GM23248 (cell line): ENCODE measurements at regions not wholly inside any gene's neighbourhood (a gene's known extent, or its start where the extent isn't known, plus 50 kb on each side); places are given as distances from the start of the nearest gene placed in this dataset.
A peak's percentile ranks its signal among the peaks of the same experiment; 100 is the strongest.
"Not testable (repeated sequence)": the region's sequence is repeated elsewhere in the genome, so short reads cannot be mapped to it uniquely, and the experiment has no call there.

Experiments used
- DNase-seq: peaks from one replicate; pipeline ENCODE4 v3.0.0-alpha.2; 2015
- H2AFZ ChIP-seq: fragments of 200-600 bp; sonication (generic); 2 replicates; pipeline ENCODE4 v1.6.1; 2016; ENCODE audit warnings: antibody characterized with exemption
- H3F3A ChIP-seq: fragments of 200-600 bp; sonication (generic); 2 replicates; pipeline ENCODE4 v1.6.1; 2016; ENCODE audit warnings: mild to moderate bottlenecking, antibody characterized with exemption, mixed run types; ENCODE audit not compliant: insufficient read depth
- H3K27ac ChIP-seq: fragments of 200-600 bp; sonication (generic); 2 replicates; pipeline ENCODE4 v1.5.1; 2016; ENCODE audit warnings: mild to moderate bottlenecking
- H3K27me3 ChIP-seq: fragments of 200-600 bp; sonication (generic); replicated peaks from 2 replicates; pipeline ENCODE4 v1.6.1; 2016; ENCODE audit warnings: mild to moderate bottlenecking; ENCODE audit not compliant: insufficient read depth
- H3K36me3 ChIP-seq: fragments of 200-600 bp; sonication (generic); 2 replicates; pipeline ENCODE4 v1.6.1; 2016; ENCODE audit warnings: low read depth, mild to moderate bottlenecking
- H3K4me1 ChIP-seq: fragments of 200-600 bp; sonication (generic); 2 replicates; pipeline ENCODE4 v1.6.1; 2016; ENCODE audit warnings: mild to moderate bottlenecking; ENCODE audit not compliant: insufficient read depth
- H3K4me2 ChIP-seq: fragments of 200-600 bp; sonication (generic); one replicate; pipeline ENCODE4 v1.6.1; 2016; ENCODE audit warnings: mild to moderate bottlenecking; ENCODE audit not compliant: unreplicated experiment
- H3K4me3 ChIP-seq: fragments of 200-600 bp; sonication (generic); 2 replicates; pipeline ENCODE4 v1.5.1; 2016; ENCODE audit warnings: mild to moderate bottlenecking
- H3K79me2 ChIP-seq: fragments of 200-600 bp; sonication (generic); 2 replicates; pipeline ENCODE4 v1.6.1; 2016; ENCODE audit warnings: mild to moderate bottlenecking; ENCODE audit not compliant: insufficient read depth
- H3K9ac ChIP-seq: fragments of 200-600 bp; sonication (generic); 2 replicates; pipeline ENCODE4 v1.6.1; 2016; ENCODE audit warnings: mild to moderate bottlenecking
- H3K9me2 ChIP-seq: fragments of 200-600 bp; sonication (generic); 2 replicates; pipeline ENCODE4 v1.6.1; 2016; ENCODE audit warnings: mixed run types, mild to moderate bottlenecking, moderate library complexity; ENCODE audit not compliant: insufficient read depth
- H3K9me3 ChIP-seq: fragments of 200-600 bp; sonication (generic); one replicate; pipeline ENCODE4 v1.6.1; 2017; ENCODE audit warnings: low read depth
- H4K20me1 ChIP-seq: fragments of 200-600 bp; sonication (generic); 2 replicates; pipeline ENCODE4 v1.6.0; 2016; ENCODE audit not compliant: insufficient read depth
- EZH2 ChIP-seq: fragments of 200-600 bp; sonication (generic); IDR thresholded peaks from 2 replicates; pipeline ENCODE4 v1.6.1; 2018; ENCODE audit warnings: antibody characterized with exemption, mild to moderate bottlenecking; ENCODE audit not compliant: insufficient read depth, poor library complexity, severe bottlenecking
- EZH2phosphoT487 ChIP-seq: fragments of 200-600 bp; sonication (generic); IDR thresholded peaks from 2 replicates; pipeline ENCODE4 v1.6.1; 2018; ENCODE audit warnings: antibody characterized with exemption, moderate library complexity, mild to moderate bottlenecking, low read depth; ENCODE audit not compliant: insufficient read depth
- WGBS, 2 experiments: methylation state at CpG; one replicate each; pipeline ENCODE4 v1.1.6; 2015 to 2017; ENCODE audit warnings: low lambda C conversion rate in 2 of 2, low coverage in 1 of 2; ENCODE audit errors: missing lambda C conversion rate in 2 of 2; 5-methylcytosine and 5-hydroxymethylcytosine counted together
- in situ Hi-C: fragments of 300-500 bp; cut with MboI; formaldehyde crosslinking; loops from 2 replicates; pipeline ENCODE4 v1.15.0; 2020

DNA sequence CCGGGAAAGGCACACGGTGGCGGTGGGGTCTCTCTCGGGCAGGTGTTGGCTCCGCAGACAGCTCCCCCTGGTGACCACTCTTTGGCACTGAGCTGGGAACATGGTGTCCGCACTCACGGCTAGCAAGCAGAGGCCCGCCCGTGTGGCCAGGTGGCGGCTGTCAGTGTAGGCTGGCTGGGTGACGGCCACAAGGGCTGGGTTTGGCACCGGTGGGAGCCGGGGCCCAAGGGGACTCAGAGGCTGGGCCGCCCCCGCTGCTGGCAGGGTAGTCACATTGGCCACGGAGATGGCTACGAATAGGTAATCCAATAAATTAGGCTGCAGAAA is 1071.7 kb downstream of the RPIA start:
- H4K20me1 ChIP-seq = no peaks in the 10 kb centered on the region
- WGBS, 2 experiments = 77 to 81% methylated on average over 17 of the region's 17 CpGs
- in situ Hi-C loops = no loop called here

GRCh38 chr2:89763581-89764485 is 1072.4 kb downstream of the RPIA start:
- H3K36me3 ChIP-seq = no peaks in the 10 kb centered on the region
- 56 to 57% methylated on average over 29 of the region's 29 CpGs for WGBS, 2 experiments

More for the DNA sequence above, 1071.7 kb downstream of the RPIA start:
- no peak for DNase-seq
- Histone ChIP-seq H3K4me3 (no peak overlapping the region), H3K79me2 (no peaks in the 10 kb centered on the region), H3K27me3 (peaks cover 11% of the 10 kb centered on the region), H3K9me2 (no peaks in the 10 kb centered on the region), H3K27ac (no peak overlapping the region), H3K4me1 (no peaks in the 10 kb centered on the region), H3K9ac (no peak overlapping the region), H3F3A (no peaks in the 10 kb centered on the region), H3K9me3 (no peaks in the 10 kb centered on the region), H3K4me2 (no peak overlapping the region), H2AFZ (no peak overlapping the region), H3K36me3 (no peaks in the 10 kb centered on the region)
- TF ChIP-seq EZH2 = no peak
- TF ChIP-seq EZH2phosphoT487 = no peak

GRCh38 chr2:89764571-89765360 is 1073.3 kb downstream of the RPIA start:
- H3K27ac ChIP-seq, H3K4me2 ChIP-seq, DNase-seq, H3K4me1 ChIP-seq, H3K4me3 ChIP-seq, H3F3A ChIP-seq, in situ Hi-C loops, H2AFZ ChIP-seq, H3K79me2 ChIP-seq, H3K9me2 ChIP-seq, H3K9ac ChIP-seq, H4K20me1 ChIP-seq, H3K9me3 ChIP-seq, H3K36me3 ChIP-seq: not testable (repeated sequence)
- H3K27me3 ChIP-seq = peaks cover 17% of the 10 kb centered on the region
- WGBS, 2 experiments = 63 to 64% methylated on average over 20 of the region's 20 CpGs

More at GRCh38 chr2:89763581-89764485, 1072.4 kb downstream of the RPIA start:
- H3K4me3 ChIP-seq = no peak overlapping the region
- DNase-seq = no peak
- no peaks in the 10 kb centered on the region for H3F3A ChIP-seq
- no peak overlapping the region for H3K9ac ChIP-seq
- no peaks in the 10 kb centered on the region for H4K20me1 ChIP-seq
- H3K9me2 ChIP-seq = no peaks in the 10 kb centered on the region
- no peaks in the 10 kb centered on the region for H3K4me1 ChIP-seq
- no peak overlapping the region for H3K4me2 ChIP-seq
- no peak overlapping the region for H2AFZ ChIP-seq
- no peak overlapping the region for H3K27ac ChIP-seq
- peaks cover 17% of the 10 kb centered on the region for H3K27me3 ChIP-seq
- in situ Hi-C loops = no loop called here
- TF ChIP-seq EZH2phosphoT487 (no peak), EZH2 (no peak)
- no peaks in the 10 kb centered on the region for H3K79me2 ChIP-seq
- H3K9me3 ChIP-seq = no peaks in the 10 kb centered on the region

- H3K4me3 ChIP-seq, H3K27ac ChIP-seq, H3K79me2 ChIP-seq, DNase-seq, H3K36me3 ChIP-seq, H3K4me2 ChIP-seq, H3K4me1 ChIP-seq, H2AFZ ChIP-seq, H3K9me2 ChIP-seq, H3F3A ChIP-seq, in situ Hi-C loops, H3K9ac ChIP-seq, H4K20me1 ChIP-seq, H3K9me3 ChIP-seq: not testable (repeated sequence)
- 51 to 57% methylated on average over 5 of the region's 5 CpGs for WGBS, 2 experiments
- H3K27me3 ChIP-seq = peaks cover 17% of the 10 kb centered on the region
Measured at GRCh38 chr2:89765361-89765718, 1073.9 kb downstream of the RPIA start.

DNA sequence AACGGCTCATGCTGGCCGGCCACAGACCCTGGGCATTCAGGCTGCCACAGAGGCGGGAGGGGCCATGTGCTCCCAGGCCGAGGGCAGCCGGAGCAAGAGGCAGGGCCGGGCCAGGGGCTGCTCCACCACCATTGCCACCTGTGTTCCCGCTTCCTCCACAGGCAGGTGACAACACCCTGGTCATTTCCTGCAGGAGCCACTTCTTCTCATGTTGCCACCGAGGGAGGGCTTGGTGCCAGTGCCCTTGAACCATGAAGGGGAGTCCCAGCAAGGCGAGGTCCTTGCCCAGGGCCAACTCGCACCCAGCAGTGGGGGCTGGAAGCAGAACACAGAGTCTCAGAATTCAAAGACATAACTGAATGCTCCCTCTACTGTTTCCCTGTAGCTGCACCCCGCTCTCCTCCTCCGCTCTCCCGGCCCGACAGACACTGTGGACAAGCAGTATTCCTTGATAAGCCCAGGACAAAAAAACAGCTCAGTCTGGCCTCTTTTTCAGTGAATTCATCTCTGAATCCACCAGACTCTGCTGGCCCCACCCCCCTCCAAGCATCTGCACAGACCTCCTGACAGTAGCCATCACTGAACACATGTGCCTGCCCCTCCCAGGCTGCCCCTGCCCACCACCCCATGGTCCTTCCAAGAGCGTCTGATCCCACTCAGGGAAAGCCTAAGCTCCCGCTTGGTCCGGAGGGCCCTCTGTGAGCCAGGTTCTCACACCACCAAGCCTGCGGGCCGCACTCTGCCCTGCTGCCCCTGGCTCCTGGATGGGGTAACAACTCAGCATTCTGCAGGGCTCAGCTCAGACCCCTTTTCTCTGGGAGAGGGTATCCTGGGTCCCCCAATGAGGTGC is 1074.9 kb downstream of the RPIA start:
- H3K4me2 ChIP-seq, H3K9me2 ChIP-seq, H3K4me3 ChIP-seq, H3K9me3 ChIP-seq, H3K79me2 ChIP-seq, H3K36me3 ChIP-seq, H4K20me1 ChIP-seq, DNase-seq, H3K4me1 ChIP-seq, H2AFZ ChIP-seq, H3K27ac ChIP-seq, H3F3A ChIP-seq, H3K9ac ChIP-seq, in situ Hi-C loops: not testable (repeated sequence)
- H3K27me3 ChIP-seq = peaks cover 17% of the 10 kb centered on the region
- 49 to 54% methylated on average over 19 of the region's 19 CpGs for WGBS, 2 experiments

- in situ Hi-C loops, H3K4me2 ChIP-seq, H3K36me3 ChIP-seq, H3K9me2 ChIP-seq, H2AFZ ChIP-seq, H4K20me1 ChIP-seq, H3K27ac ChIP-seq, H3F3A ChIP-seq, H3K79me2 ChIP-seq, H3K9me3 ChIP-seq, H3K9ac ChIP-seq, H3K4me1 ChIP-seq, H3K4me3 ChIP-seq: not testable (repeated sequence)
- 46 to 47% methylated on average over 7 of the region's 7 CpGs for WGBS, 2 experiments
- DNase-seq = peak; percentile 1
- peaks cover 17% of the 10 kb centered on the region for H3K27me3 ChIP-seq
Measured at GRCh38 chr2:89767058-89767457, 1075.6 kb downstream of the RPIA start.
